ENCODE measurements at regions not wholly inside any gene's neighbourhood (a gene's known extent, or its start where the extent isn't known, plus 50 kb on each side); places are given as distances from the start of the nearest gene placed in this dataset.

- H3K4me1 Mint-ChIP-seq (ENCODE audit: low read depth, unreplicated experiment) = no peaks in the 10 kb centered on the region
- no peaks in the 10 kb centered on the region for H3K36me3 Mint-ChIP-seq (ENCODE audit: insufficient read depth, unreplicated experiment)
- intact Hi-C loops (cut with micrococcal nuclease; ENCODE audit: unreplicated experiment) = no loop called here
- H3K4me3 Mint-ChIP-seq (ENCODE audit: low read depth, unreplicated experiment) = no peak overlapping the region
- no peak for DNase-seq
- peaks cover 11% of the 10 kb centered on the region for H3K9me3 Mint-ChIP-seq (ENCODE audit: low read depth, unreplicated experiment)
- TF ChIP-seq CTCF (IDR thresholded peaks at IDR 0.05; ENCODE audit: unreplicated experiment) = no peak
- H3K27ac Mint-ChIP-seq (ENCODE audit: unreplicated experiment) = no peak overlapping the region
- BruUV-seq (replicated peaks) = no TSS peak
- no peaks in the 10 kb centered on the region for H3K27me3 Mint-ChIP-seq (ENCODE audit: unreplicated experiment)
- CTCF ChIA-PET = no interaction called here
These were observed 103.0 kb upstream of the ELAC2 start for GRCh38 chr17:13120864-13121263.

- CTCF ChIA-PET = no interaction called here
- DNase-seq = no peak
- Mint-ChIP-seq H3K36me3 (ENCODE audit: insufficient read depth, unreplicated experiment) (no peaks in the 10 kb centered on the region), H3K27me3 (ENCODE audit: unreplicated experiment) (no peaks in the 10 kb centered on the region), H3K4me3 (ENCODE audit: low read depth, unreplicated experiment) (no peak overlapping the region), H3K9me3 (ENCODE audit: low read depth, unreplicated experiment) (peaks cover 14% of the 10 kb centered on the region), H3K27ac (ENCODE audit: unreplicated experiment) (no peak overlapping the region), H3K4me1 (ENCODE audit: low read depth, unreplicated experiment) (no peaks in the 10 kb centered on the region)
- intact Hi-C loops (cut with micrococcal nuclease; ENCODE audit: unreplicated experiment) = no loop called here
- BruUV-seq (replicated peaks) = no TSS peak
- TF ChIP-seq CTCF (IDR thresholded peaks at IDR 0.05; ENCODE audit: unreplicated experiment) = no peak
These were observed 100.5 kb upstream of the ELAC2 start for GRCh38 chr17:13118311-13118710.

- Mint-ChIP-seq H3K27ac (ENCODE audit: unreplicated experiment) (no peak overlapping the region), H3K4me1 (ENCODE audit: low read depth, unreplicated experiment) (no peaks in the 10 kb centered on the region), H3K4me3 (ENCODE audit: low read depth, unreplicated experiment) (no peak overlapping the region), H3K9me3 (ENCODE audit: low read depth, unreplicated experiment) (peaks cover 14% of the 10 kb centered on the region), H3K27me3 (ENCODE audit: unreplicated experiment) (no peaks in the 10 kb centered on the region), H3K36me3 (ENCODE audit: insufficient read depth, unreplicated experiment) (no peaks in the 10 kb centered on the region)
- TF ChIP-seq CTCF (IDR thresholded peaks at IDR 0.05; ENCODE audit: unreplicated experiment) = no peak
- no peak for DNase-seq
- intact Hi-C loops (cut with micrococcal nuclease; ENCODE audit: unreplicated experiment) = no loop called here
- BruUV-seq (replicated peaks) = no TSS peak
- CTCF ChIA-PET = no interaction called here
These were observed 99.8 kb upstream of the ELAC2 start for GRCh38 chr17:13117616-13118015.

- DNase-seq = no peak
- Mint-ChIP-seq H3K27ac (ENCODE audit: unreplicated experiment) (no peak overlapping the region), H3K4me3 (ENCODE audit: low read depth, unreplicated experiment) (no peak overlapping the region), H3K27me3 (ENCODE audit: unreplicated experiment) (no peaks in the 10 kb centered on the region), H3K9me3 (ENCODE audit: low read depth, unreplicated experiment) (peaks cover 8% of the 10 kb centered on the region), H3K36me3 (ENCODE audit: insufficient read depth, unreplicated experiment) (no peaks in the 10 kb centered on the region), H3K4me1 (ENCODE audit: low read depth, unreplicated experiment) (no peaks in the 10 kb centered on the region)
- intact Hi-C loops (cut with micrococcal nuclease; ENCODE audit: unreplicated experiment) = no loop called here
- CTCF ChIA-PET = no interaction called here
- no peak for TF ChIP-seq CTCF (IDR thresholded peaks at IDR 0.05; ENCODE audit: unreplicated experiment)
- no TSS peak for BruUV-seq (replicated peaks)
These were observed 96.8 kb upstream of the ELAC2 start for GRCh38 chr17:13114601-13115031.

All from Calu3 (cell line).